ENCODE measurements at regions not wholly inside any gene's neighbourhood (a gene's known extent, or its start where the extent isn't known, plus 50 kb on each side); places are given as distances from the start of the nearest gene placed in this dataset.

GRCh38 chr6:81895511-81896185 lies 143.2 kb upstream of the TENT5A start:
- TF ChIP-seq, protein P1, sequence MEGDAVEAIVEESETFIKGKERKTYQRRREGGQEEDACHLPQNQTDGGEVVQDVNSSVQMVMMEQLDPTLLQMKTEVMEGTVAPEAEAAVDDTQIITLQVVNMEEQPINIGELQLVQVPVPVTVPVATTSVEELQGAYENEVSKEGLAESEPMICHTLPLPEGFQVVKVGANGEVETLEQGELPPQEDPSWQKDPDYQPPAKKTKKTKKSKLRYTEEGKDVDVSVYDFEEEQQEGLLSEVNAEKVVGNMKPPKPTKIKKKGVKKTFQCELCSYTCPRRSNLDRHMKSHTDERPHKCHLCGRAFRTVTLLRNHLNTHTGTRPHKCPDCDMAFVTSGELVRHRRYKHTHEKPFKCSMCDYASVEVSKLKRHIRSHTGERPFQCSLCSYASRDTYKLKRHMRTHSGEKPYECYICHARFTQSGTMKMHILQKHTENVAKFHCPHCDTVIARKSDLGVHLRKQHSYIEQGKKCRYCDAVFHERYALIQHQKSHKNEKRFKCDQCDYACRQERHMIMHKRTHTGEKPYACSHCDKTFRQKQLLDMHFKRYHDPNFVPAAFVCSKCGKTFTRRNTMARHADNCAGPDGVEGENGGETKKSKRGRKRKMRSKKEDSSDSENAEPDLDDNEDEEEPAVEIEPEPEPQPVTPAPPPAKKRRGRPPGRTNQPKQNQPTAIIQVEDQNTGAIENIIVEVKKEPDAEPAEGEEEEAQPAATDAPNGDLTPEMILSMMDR (IDR thresholded peaks at IDR 0.05), result no peak
- no peak for TF ChIP-seq POLR2A (IDR thresholded peaks at IDR 0.05)
